ENCODE measurements at regions not wholly inside any gene's neighbourhood (a gene's known extent, or its start where the extent isn't known, plus 50 kb on each side); places are given as distances from the start of the nearest gene placed in this dataset.

DNA sequence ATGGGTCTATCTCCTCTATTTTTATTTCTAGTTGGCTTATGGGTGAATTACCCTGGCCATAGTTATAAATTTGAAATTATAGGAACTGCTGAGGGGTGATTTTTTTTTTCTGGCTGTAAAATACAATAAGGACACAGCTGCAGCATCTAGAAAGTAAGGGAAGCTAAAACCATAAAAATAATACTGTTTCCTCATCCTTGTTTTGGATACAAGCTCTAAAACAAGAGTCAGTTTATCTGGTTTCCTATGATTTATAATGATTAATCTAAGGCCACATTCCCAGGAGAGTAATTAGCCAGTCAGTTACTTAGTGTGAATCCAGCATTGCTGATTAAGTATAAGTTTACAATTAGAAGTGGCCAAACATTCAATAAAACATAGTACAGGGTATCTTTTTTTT, 219.1 kb upstream of the NBEA start:
- TF ChIP-seq, protein P1, sequence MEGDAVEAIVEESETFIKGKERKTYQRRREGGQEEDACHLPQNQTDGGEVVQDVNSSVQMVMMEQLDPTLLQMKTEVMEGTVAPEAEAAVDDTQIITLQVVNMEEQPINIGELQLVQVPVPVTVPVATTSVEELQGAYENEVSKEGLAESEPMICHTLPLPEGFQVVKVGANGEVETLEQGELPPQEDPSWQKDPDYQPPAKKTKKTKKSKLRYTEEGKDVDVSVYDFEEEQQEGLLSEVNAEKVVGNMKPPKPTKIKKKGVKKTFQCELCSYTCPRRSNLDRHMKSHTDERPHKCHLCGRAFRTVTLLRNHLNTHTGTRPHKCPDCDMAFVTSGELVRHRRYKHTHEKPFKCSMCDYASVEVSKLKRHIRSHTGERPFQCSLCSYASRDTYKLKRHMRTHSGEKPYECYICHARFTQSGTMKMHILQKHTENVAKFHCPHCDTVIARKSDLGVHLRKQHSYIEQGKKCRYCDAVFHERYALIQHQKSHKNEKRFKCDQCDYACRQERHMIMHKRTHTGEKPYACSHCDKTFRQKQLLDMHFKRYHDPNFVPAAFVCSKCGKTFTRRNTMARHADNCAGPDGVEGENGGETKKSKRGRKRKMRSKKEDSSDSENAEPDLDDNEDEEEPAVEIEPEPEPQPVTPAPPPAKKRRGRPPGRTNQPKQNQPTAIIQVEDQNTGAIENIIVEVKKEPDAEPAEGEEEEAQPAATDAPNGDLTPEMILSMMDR (IDR thresholded peaks at IDR 0.05): no peak
- no peak for TF ChIP-seq POLR2A (IDR thresholded peaks at IDR 0.05)

All from testis (tissue), 2 donors.